ENCODE measurements at regions not wholly inside any gene's neighbourhood (a gene's known extent, or its start where the extent isn't known, plus 50 kb on each side); places are given as distances from the start of the nearest gene placed in this dataset.

DNA sequence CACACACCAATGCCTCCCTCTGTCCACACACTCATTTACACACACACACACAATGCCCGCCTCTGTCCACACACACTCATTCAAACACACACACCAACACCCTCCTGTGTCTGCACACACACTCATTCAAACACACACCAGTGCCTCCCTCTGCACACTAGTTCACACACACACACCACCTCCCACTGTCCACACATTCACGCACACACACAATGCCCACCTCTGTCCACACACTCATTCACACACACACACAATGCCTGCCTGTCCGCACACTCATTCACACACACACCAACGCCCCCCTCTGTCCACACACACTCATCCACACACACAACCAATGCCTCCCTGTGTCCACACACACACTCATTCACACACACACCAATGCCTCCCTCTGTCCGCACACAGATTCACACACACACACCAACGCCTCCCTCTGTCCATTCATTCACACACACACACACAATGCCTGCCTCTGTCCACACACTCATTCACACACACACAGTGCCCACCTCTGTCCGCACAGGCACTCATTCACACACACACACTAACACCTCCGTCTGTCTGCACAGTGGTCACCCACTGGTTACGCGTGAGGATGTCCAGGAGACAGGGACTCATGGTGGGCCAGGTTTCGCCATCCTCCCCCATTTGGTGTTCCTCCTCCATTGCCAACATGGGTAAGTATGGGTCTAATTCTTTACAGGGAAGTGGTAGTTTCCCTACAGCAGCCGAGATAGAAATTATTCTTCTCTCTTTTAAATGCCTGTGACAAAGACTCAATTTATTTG, 62.4 kb upstream of the THBS2 start:
- TF ChIP-seq, protein P1, sequence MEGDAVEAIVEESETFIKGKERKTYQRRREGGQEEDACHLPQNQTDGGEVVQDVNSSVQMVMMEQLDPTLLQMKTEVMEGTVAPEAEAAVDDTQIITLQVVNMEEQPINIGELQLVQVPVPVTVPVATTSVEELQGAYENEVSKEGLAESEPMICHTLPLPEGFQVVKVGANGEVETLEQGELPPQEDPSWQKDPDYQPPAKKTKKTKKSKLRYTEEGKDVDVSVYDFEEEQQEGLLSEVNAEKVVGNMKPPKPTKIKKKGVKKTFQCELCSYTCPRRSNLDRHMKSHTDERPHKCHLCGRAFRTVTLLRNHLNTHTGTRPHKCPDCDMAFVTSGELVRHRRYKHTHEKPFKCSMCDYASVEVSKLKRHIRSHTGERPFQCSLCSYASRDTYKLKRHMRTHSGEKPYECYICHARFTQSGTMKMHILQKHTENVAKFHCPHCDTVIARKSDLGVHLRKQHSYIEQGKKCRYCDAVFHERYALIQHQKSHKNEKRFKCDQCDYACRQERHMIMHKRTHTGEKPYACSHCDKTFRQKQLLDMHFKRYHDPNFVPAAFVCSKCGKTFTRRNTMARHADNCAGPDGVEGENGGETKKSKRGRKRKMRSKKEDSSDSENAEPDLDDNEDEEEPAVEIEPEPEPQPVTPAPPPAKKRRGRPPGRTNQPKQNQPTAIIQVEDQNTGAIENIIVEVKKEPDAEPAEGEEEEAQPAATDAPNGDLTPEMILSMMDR (conservative IDR thresholded peaks at IDR 0.05) = no peak
- TF ChIP-seq EZH2 (IDR thresholded peaks at IDR 0.05; ENCODE audit: low read depth) = no peak
